Right atrium auricular region (tissue), 2 donors: ENCODE measurements at regions not wholly inside any gene's neighbourhood (a gene's known extent, or its start where the extent isn't known, plus 50 kb on each side); places are given as distances from the start of the nearest gene placed in this dataset.
A peak's percentile ranks its signal among the peaks of the same experiment; 100 is the strongest.

Experiments
- DNase-seq: peaks from one replicate; pipeline ENCODE4 v3.0.0-alpha.2; 2019; ENCODE audit warnings: low spot score
- H3K27ac ChIP-seq, 2 donors: fragments of 200-600 bp; sonication (generic); 1 replicate in 1 of 2; 2 replicates in 1 of 2; pipeline ENCODE4 v1.5.1; 2016 to 2019
- H3K27me3 ChIP-seq, 2 donors: fragments of 200-600 bp; sonication (generic); one replicate each; pipeline versions ENCODE4 v1.5.1 to v1.6.0; 2017 to 2019
- H3K36me3 ChIP-seq: fragments of 200-600 bp; sonication (generic); one replicate; pipeline ENCODE4 v1.5.1; 2016
- H3K4me1 ChIP-seq, 2 donors: fragments of 200-600 bp; sonication (generic); one replicate each; pipeline versions ENCODE4 v1.5.1 to v1.6.0; 2017 to 2019
- H3K4me3 ChIP-seq, 2 donors: fragments of 200-600 bp; sonication (generic); 1 replicate in 1 of 2; 2 replicates in 1 of 2; pipeline ENCODE4 v1.5.1; 2017 to 2019; ENCODE audit warnings: mild to moderate bottlenecking in 1 of 2, moderate library complexity in 1 of 2
- H3K9me3 ChIP-seq, 2 donors: fragments of 200-600 bp; sonication (generic); one replicate each; pipeline ENCODE4 v1.5.1; 2019
- TF ChIP-seq, protein P1 (sequence below), 2 donors: fragments of 200-600 bp; sonication (generic); IDR thresholded peaks; one replicate each; pipeline ENCODE4 v1.5.1; 2019; ENCODE audit warnings: antibody characterized with exemption in 2 of 2

GRCh38 chr9:13627502-13627901 lies 348.0 kb upstream of the MPDZ start:
- Histone ChIP-seq H3K27me3 (no peaks in the 10 kb centered on the region), H3K9me3 (peaks cover 0 to 6% of the 10 kb centered on the region in 2 donors), H3K27ac (no peak overlapping the region), H3K4me3 (no peak overlapping the region), H3K36me3 (no peaks in the 10 kb centered on the region), H3K4me1 (no peaks in the 10 kb centered on the region)
- no peak for DNase-seq
- TF ChIP-seq, protein P1, sequence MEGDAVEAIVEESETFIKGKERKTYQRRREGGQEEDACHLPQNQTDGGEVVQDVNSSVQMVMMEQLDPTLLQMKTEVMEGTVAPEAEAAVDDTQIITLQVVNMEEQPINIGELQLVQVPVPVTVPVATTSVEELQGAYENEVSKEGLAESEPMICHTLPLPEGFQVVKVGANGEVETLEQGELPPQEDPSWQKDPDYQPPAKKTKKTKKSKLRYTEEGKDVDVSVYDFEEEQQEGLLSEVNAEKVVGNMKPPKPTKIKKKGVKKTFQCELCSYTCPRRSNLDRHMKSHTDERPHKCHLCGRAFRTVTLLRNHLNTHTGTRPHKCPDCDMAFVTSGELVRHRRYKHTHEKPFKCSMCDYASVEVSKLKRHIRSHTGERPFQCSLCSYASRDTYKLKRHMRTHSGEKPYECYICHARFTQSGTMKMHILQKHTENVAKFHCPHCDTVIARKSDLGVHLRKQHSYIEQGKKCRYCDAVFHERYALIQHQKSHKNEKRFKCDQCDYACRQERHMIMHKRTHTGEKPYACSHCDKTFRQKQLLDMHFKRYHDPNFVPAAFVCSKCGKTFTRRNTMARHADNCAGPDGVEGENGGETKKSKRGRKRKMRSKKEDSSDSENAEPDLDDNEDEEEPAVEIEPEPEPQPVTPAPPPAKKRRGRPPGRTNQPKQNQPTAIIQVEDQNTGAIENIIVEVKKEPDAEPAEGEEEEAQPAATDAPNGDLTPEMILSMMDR (IDR thresholded peaks at IDR 0.05): no peak

- Histone ChIP-seq H3K27me3 (no peaks in the 10 kb centered on the region), H3K36me3 (no peaks in the 10 kb centered on the region), H3K4me3 (no peak overlapping the region), H3K4me1 (no peaks in the 10 kb centered on the region), H3K9me3 (peaks cover 0 to 6% of the 10 kb centered on the region in 2 donors), H3K27ac (no peak overlapping the region)
- TF ChIP-seq, protein P1 (IDR thresholded peaks at IDR 0.05): no peak
- no peak for DNase-seq
Observed at GRCh38 chr9:13627071-13627470, 347.6 kb upstream of the MPDZ start.

DNA sequence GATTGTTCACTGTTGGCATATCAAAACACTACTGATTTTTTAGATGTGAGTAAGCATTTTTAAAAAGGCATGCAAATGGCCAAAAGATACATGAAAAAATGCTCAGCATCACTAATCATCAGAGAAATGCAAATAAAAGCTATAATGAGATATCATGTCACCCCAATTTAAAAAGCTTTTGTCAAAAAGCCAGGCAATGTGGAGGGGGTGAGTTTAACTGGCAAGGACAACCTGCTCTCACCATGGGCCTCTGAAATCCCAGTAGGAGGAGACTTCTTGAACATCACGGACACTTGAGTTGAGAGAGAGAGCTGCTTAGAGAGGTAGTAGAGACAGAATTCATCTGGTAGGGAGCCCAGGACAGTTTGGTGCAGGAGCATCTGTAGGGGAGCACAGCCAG lies 347.1 kb upstream of the MPDZ start:
- TF ChIP-seq, protein P1 (IDR thresholded peaks at IDR 0.05): no peak
- H3K4me1 ChIP-seq: no peaks in the 10 kb centered on the region

GRCh38 chr9:13621872-13622564 lies 342.5 kb upstream of the MPDZ start:
- H3K4me3 ChIP-seq: no peak overlapping the region
- no peaks in the 10 kb centered on the region for H3K9me3 ChIP-seq
- no peaks in the 10 kb centered on the region for H3K36me3 ChIP-seq
- peaks cover 0 to 11% of the 10 kb centered on the region in 2 donors for H3K4me1 ChIP-seq
- H3K27me3 ChIP-seq: no peaks in the 10 kb centered on the region
- no peak for DNase-seq
- TF ChIP-seq, protein P1 (IDR thresholded peaks at IDR 0.05): no peak
- peak overlapping the region in 1 of 2 donors; percentile 19 for H3K27ac ChIP-seq

More for the DNA sequence above, 347.1 kb upstream of the MPDZ start:
- no peak for DNase-seq
- Histone ChIP-seq H3K27ac (no peak overlapping the region), H3K9me3 (peaks cover 0 to 6% of the 10 kb centered on the region in 2 donors), H3K36me3 (no peaks in the 10 kb centered on the region), H3K4me3 (no peak overlapping the region), H3K27me3 (no peaks in the 10 kb centered on the region)

GRCh38 chr9:13616491-13617035 lies 337.1 kb upstream of the MPDZ start:
- TF ChIP-seq, protein P1 (IDR thresholded peaks at IDR 0.05): no peak
- H3K9me3 ChIP-seq: peaks cover 0 to 5% of the 10 kb centered on the region in 2 donors
- H3K27ac ChIP-seq: no peak overlapping the region
- H3K4me1 ChIP-seq: peaks cover 0 to 11% of the 10 kb centered on the region in 2 donors
- no peak for DNase-seq
- H3K4me3 ChIP-seq: no peak overlapping the region
- H3K36me3 ChIP-seq: no peaks in the 10 kb centered on the region
- H3K27me3 ChIP-seq: no peaks in the 10 kb centered on the region
